K562 (cell line): ENCODE measurements at regions not wholly inside any gene's neighbourhood (a gene's known extent, or its start where the extent isn't known, plus 50 kb on each side); places are given as distances from the start of the nearest gene placed in this dataset.

Source experiments
- ATAC-seq: fragments of 200-7000 bp; cut with Tn5 transposase; 3 replicates; pipeline ENCODE4 v1.9.1; 2020; ENCODE audit warnings: moderate library complexity
- BruUV-seq: library from RNA; stranded (reverse); fragments of 400-500 nt; replicated peaks from 2 replicates; lab custom pipeline; 2021; lab: Mats Ljungman, UMichigan
- CTCF ChIA-PET: fragments of 300-600 bp; formaldehyde crosslinking; extraction: SDS; loops from one replicate; lab custom pipeline; 2021; ENCODE audit warnings: low intra/inter-chr PET ratio; lab: Yijun Ruan, JAX
- POLR2A ChIA-PET: fragments of 300-600, 350-650 bp; sonication (Branson Sonifier 250); formaldehyde crosslinking; extraction: SDS; loops from one replicate; lab custom pipeline; 2021; ENCODE audit warnings: antibody characterized with exemption, inconsistent platforms; lab: Yijun Ruan, JAX
- DNase-seq, 4 experiments: peaks; one replicate each; pipeline versions ENCODE4 v3.0.0 to v3.0.0-alpha.2; 2011 to 2018; ENCODE audit warnings: low spot score in 3 of 4, mixed read lengths in 3 of 4; ENCODE audit errors: extremely low read depth in 1 of 4
- FAIRE-seq: peaks from 2 replicates; lab custom pipeline; 2011; peaks lifted over from hg19 to GRCh38; lab: Jason Lieb, UNC
- H2AFZ ChIP-seq: 2 replicates; pipeline ENCODE4 v1.6.0; 2011; ENCODE audit warnings: low read depth, low read length, control low read depth, inconsistent platforms
- H3K27ac ChIP-seq: fragments of 200-600 bp; 3 replicates; pipeline ENCODE4 v1.8.0; 2011; ENCODE audit warnings: low read depth, mild to moderate bottlenecking, control low read depth, inconsistent platforms, low read length, moderate library complexity, mixed read lengths; ENCODE audit errors: extremely low read depth
- H3K27me3 ChIP-seq, 2 experiments: fragments of 300-600 bp in 1 of 2; 2 replicates in 1 of 2; 3 replicates in 1 of 2; pipeline versions ENCODE4 v1.6.0 to v1.8.0; 2011; ENCODE audit warnings: inconsistent platforms in 2 of 2, low read length in 2 of 2, mild to moderate bottlenecking in 1 of 2, mixed read lengths in 1 of 2, moderate library complexity in 1 of 2; ENCODE audit not compliant: control insufficient read depth in 2 of 2, insufficient read depth in 2 of 2
- H3K36me3 ChIP-seq: fragments of 300-600 bp; 3 replicates; pipeline ENCODE4 v1.8.0; 2011; ENCODE audit warnings: mild to moderate bottlenecking, low read length, inconsistent platforms; ENCODE audit not compliant: control insufficient read depth, insufficient read depth
- H3K4me1 ChIP-seq, 2 experiments: fragments of 200-600 bp in 1 of 2; replicated peaks in 1 of 2; 2 replicates in 1 of 2; 3 replicates in 1 of 2; pipeline versions ENCODE4 v1.5.1 to v1.8.0; 2011; ENCODE audit warnings: inconsistent platforms in 2 of 2, low read length in 2 of 2, mild to moderate bottlenecking in 1 of 2, mixed read lengths in 1 of 2, moderate library complexity in 1 of 2; ENCODE audit not compliant: control insufficient read depth in 2 of 2, insufficient read depth in 2 of 2
- H3K4me2 ChIP-seq: 2 replicates; pipeline ENCODE4 v1.6.1; 2011; ENCODE audit warnings: low read length, control low read depth, inconsistent platforms, mixed read lengths; ENCODE audit not compliant: insufficient read depth
- H3K4me3 ChIP-seq: fragments of 200-600 bp; sonication (generic), shearing (Covaris generic); 2 replicates; pipeline ENCODE4 v1.5.1; 2016; ENCODE audit warnings: control low read depth, inconsistent platforms
- H3K79me2 ChIP-seq: fragments of 200-600 bp; 3 replicates; pipeline ENCODE4 v1.8.0; 2011; ENCODE audit warnings: low read length, inconsistent platforms; ENCODE audit not compliant: control insufficient read depth, insufficient read depth
- H3K9ac ChIP-seq, 2 experiments: 2 replicates each; pipeline versions ENCODE4 v1.6.0 to v1.6.1; 2011; ENCODE audit warnings: low read depth in 2 of 2, low read length in 2 of 2, control low read depth in 1 of 2, inconsistent platforms in 1 of 2, mild to moderate bottlenecking in 1 of 2, mixed read lengths in 1 of 2; ENCODE audit not compliant: insufficient read depth in 1 of 2
- H3K9me1 ChIP-seq: one replicate; pipeline ENCODE4 v1.6.0; 2011; ENCODE audit warnings: inconsistent platforms, mild to moderate bottlenecking, low read length, moderate library complexity; ENCODE audit not compliant: control insufficient read depth, insufficient read depth
- H3K9me3 ChIP-seq: replicated peaks from 2 replicates; pipeline ENCODE4 v1.5.1; 2011; ENCODE audit warnings: low read depth, low read length, inconsistent platforms; ENCODE audit not compliant: control insufficient read depth, insufficient read depth
- H4K20me1 ChIP-seq: replicated peaks from 2 replicates; pipeline ENCODE4 v1.6.1; 2011; ENCODE audit warnings: low read length, inconsistent platforms, mixed read lengths; ENCODE audit not compliant: control insufficient read depth, insufficient read depth
- GTF2E2 ChIP-seq: fragments of 200-800 bp; sonication (Bioruptor generic); IDR thresholded peaks from 2 replicates; pipeline ENCODE4 v1.6.1; 2016; ENCODE audit warnings: missing genetic modification characterization, missing compliant biosample characterization
- KDM2B ChIP-seq: fragments of 250-450 bp; sonication (Bioruptor Pico); IDR thresholded peaks from 2 replicates; pipeline ENCODE4 v1.8.0; 2021; ENCODE audit warnings: mild to moderate bottlenecking, moderate library complexity
- MAX ChIP-seq: sonication (generic); formaldehyde crosslinking; IDR thresholded peaks from 2 replicates; pipeline ENCODE4 v1.9.0; 2022; ENCODE audit warnings: mild to moderate bottlenecking, missing genetic modification reagents
- TGIF2 ChIP-seq: sonication (generic); formaldehyde crosslinking; IDR thresholded peaks from 2 replicates; pipeline ENCODE4 v1.8.1; 2022; ENCODE audit warnings: mild to moderate bottlenecking, missing genetic modification reagents, moderate library complexity
- ZBTB33 ChIP-seq: sonication (generic); formaldehyde crosslinking; IDR thresholded peaks from 2 replicates; pipeline ENCODE4 v1.8.1; 2023; ENCODE audit warnings: mild to moderate bottlenecking, missing genetic modification reagents
- ZFP36 ChIP-seq: fragments of 150-350 bp; IDR thresholded peaks from 2 replicates; pipeline ENCODE4 v1.6.1; 2018; ENCODE audit warnings: low read length, low read depth; ENCODE audit not compliant: partially characterized antibody
- ZNF12 ChIP-seq: sonication (generic); formaldehyde crosslinking; IDR thresholded peaks from 2 replicates; pipeline ENCODE4 v1.4.0; 2020; ENCODE audit warnings: mild to moderate bottlenecking, missing genetic modification reagents
- WGBS: fragments of 100-300 bp; shearing (Covaris generic); methylation state at CpG from one replicate; pipeline ENCODE4 v1.1.6; 2016; ENCODE audit warnings: low coverage, mixed read lengths; ENCODE audit not compliant: insufficient coverage; ENCODE audit errors: missing lambda C conversion rate; 5-methylcytosine and 5-hydroxymethylcytosine counted together
- in situ Hi-C: fragments of 300-500 bp; cut with MboI; formaldehyde crosslinking; loops from 4 replicates; pipeline ENCODE4 v1.15.0; 2018; ENCODE audit warnings: inconsistent platforms, mixed read lengths
- intact Hi-C: fragments of 100-400 bp; cut with micrococcal nuclease; formaldehyde crosslinking; loops from 2 replicates; pipeline ENCODE4 v1.14.2; 2022

GRCh38 chr18:22033085-22033484 lies 136.3 kb upstream of the GATA6 start:
- no peak for FAIRE-seq
- no peaks in the 10 kb centered on the region; the same call in 1 of the 2 replicates for H3K9me3 ChIP-seq
- no peaks in the 10 kb centered on the region for H3K36me3 ChIP-seq
- no peaks in the 10 kb centered on the region for H3K79me2 ChIP-seq
- intact Hi-C loops (no loop called here), in situ Hi-C loops (no loop called here)
- 1% methylated on average over 8 of the region's 8 CpGs for WGBS
- H3K9ac ChIP-seq, result no peak overlapping the region
- H3K27ac ChIP-seq, result no peak overlapping the region
- H2AFZ ChIP-seq, result no peak overlapping the region
- no peak overlapping the region for H3K4me3 ChIP-seq
- H3K27me3 ChIP-seq, result peaks cover 37 to 45% of the 10 kb centered on the region in 2 experiments
- no peak for DNase-seq
- no peak for TF ChIP-seq TGIF2 (CRISPR knock-in tag)
- TF ChIP-seq ZFP36, result peak; percentile 49
- no peak for ATAC-seq
- ChIA-PET CTCF (no interaction called here), POLR2A (interaction anchor here (1.1 kb wide), 1 partner anchor 14 kb away, joined by 4 read pairs; no protein-coding TSS in a partner anchor)
- no peak overlapping the region for H3K4me2 ChIP-seq
- H4K20me1 ChIP-seq, result no peaks in the 10 kb centered on the region
- no peaks in the 10 kb centered on the region for H3K4me1 ChIP-seq
- H3K9me1 ChIP-seq, result no peaks in the 10 kb centered on the region
- no TSS peak for BruUV-seq

DNA sequence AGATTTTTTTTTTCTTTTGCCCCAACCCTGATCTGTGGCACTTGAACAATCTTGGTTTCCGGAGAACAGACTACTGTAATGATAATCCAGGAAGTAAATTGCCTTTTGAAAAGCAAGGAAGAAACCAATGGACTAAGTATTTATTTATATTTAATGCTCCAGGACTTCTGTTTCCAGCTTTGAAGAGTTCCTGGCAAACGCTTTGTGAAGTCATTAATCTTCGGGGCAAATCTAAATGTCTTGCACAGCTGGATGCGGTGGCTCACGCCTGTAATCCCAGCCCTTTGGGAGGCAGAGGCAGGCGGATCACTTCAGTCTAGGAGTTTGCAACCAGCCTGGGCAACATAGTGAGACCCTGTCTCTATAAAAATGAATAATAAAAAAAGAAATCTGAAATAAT lies 135.1 kb upstream of the GATA6 start:
- 2% methylated on average over 6 of the region's 6 CpGs for WGBS
- Histone ChIP-seq H3K9ac (no peak overlapping the region), H4K20me1 (no peaks in the 10 kb centered on the region), H3K4me3 (no peak overlapping the region), H3K9me3 (no peaks in the 10 kb centered on the region; the same call in 1 of the 2 replicates), H3K27ac (no peak overlapping the region), H3K4me2 (no peak overlapping the region), H3K36me3 (no peaks in the 10 kb centered on the region), H3K4me1 (no peaks in the 10 kb centered on the region), H3K27me3 (peaks cover 38 to 46% of the 10 kb centered on the region in 2 experiments), H2AFZ (no peak overlapping the region), H3K79me2 (no peaks in the 10 kb centered on the region), H3K9me1 (no peaks in the 10 kb centered on the region)
- ChIA-PET POLR2A (interaction anchor here (0.6 kb wide), 1 partner anchor 16 kb away, joined by 3 read pairs; no protein-coding TSS in a partner anchor), CTCF (no interaction called here)
- in situ Hi-C loops (no loop called here), intact Hi-C loops (no loop called here)
- TF ChIP-seq KDM2B (no peak), ZBTB33 (CRISPR knock-in tag) (no peak), ZNF12 (CRISPR knock-in tag) (no peak), MAX (CRISPR knock-in tag) (no peak), GTF2E2 (tag) (no peak)
- no peak for FAIRE-seq
- DNase-seq, result no peak
- ATAC-seq, result no peak
- BruUV-seq, result no TSS peak
